SK-MEL-5 (cell line): ENCODE measurements at regions not wholly inside any gene's neighbourhood (a gene's known extent, or its start where the extent isn't known, plus 50 kb on each side); places are given as distances from the start of the nearest gene placed in this dataset.

Experiments used
- DNase-seq: peaks from one replicate; pipeline ENCODE4 v3.0.0-alpha.2; 2016; ENCODE audit warnings: low read depth, low spot score
- in situ Hi-C: cut with HindIII; loops from 2 replicates; pipeline ENCODE4 v1.10.0; 2016; ENCODE audit warnings: low sequenced_read_pairs, high pct_unique_total_duplicates, low pct_unique_long_range_greater_than_20kb

DNA sequence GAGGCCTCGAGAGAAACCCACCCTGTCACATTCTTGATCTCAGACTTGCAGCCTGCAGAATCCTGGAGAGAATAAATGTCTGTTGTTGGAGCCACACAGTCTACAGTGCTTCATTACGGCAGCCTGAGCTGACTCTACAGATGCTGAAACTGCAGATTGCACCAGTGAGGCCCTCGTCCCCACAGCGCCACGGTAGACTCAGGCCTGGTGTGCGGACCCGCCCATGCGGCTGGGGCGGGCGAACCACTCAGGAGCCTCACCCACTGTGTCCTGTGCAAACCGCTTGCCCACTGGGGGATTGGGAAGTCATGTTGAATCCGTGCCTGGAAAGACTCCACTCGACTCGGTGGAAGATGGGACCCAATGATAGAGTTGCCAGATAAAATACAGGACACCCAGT lies 125.2 kb upstream of the COPS8 start:
- in situ Hi-C loops: no loop called here

DNA sequence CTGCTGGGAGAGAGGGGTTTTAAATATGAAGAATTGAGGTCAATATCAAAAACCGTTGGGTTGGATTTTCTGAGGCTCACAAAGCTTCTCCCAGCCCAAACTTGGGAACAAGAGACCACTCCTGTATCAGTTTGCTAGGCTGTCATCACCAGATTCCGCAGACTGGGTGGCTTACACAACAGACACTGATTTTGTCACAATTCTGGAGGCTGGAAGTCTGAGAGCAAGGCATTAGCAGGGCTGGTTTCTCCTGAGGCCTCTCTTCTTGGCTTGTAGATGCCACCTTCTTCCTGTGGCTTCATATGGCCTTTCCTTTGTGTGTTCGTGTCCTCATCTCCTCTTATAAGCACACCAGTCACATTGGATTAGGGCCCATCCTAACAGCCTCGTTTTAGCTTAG lies 122.9 kb upstream of the COPS8 start:
- in situ Hi-C loops: no loop called here
- no peak for DNase-seq

More for the DNA sequence above, 125.2 kb upstream of the COPS8 start:
- no peak for DNase-seq

DNA sequence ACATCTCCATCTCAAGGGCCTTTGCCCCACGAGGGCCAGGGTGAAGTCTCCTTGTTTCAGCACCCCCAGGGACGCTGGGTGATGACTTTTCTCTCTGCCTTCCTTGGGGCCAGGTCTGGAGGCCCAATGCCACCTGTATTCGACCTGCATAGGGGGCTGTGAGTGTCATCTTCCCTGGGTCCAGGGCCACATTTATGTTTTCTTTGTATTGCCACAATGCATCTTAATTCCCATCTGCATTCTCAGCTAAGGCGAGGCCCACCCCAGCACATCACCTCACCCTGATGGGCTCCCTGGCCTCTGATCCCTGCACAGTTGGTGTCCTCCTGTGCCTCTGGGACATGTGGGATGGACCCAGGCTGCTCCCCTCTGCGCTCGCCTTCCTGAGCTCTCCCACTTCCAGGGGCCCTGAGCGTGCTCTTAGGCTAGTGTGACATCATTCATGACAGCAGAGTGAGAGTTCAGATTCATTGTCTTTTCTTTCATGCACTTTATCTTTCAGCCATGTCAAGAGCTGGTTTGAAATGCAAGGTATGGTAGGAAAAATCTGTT lies 122.0 kb upstream of the COPS8 start:
- in situ Hi-C loops: no loop called here
- DNase-seq: no peak

DNA sequence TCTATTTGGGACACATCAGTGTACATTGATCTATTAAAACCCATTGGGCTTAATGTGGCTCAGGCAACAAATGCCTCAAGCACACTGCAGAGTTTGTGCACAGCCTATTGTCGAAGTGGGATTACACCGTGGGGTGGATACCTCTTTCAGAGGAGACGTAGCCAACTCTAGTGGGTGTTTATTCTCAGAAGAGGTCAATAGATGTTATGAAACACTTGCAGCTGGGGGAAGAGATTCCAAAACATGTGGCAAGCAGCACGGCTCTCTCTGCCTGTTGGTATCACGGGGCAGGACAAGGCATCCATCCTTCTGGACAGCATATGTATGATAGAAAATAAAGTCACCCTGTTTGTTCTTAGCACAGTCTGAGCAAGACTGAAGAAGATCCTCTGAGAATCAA lies 121.4 kb upstream of the COPS8 start:
- DNase-seq: no peak

DNA sequence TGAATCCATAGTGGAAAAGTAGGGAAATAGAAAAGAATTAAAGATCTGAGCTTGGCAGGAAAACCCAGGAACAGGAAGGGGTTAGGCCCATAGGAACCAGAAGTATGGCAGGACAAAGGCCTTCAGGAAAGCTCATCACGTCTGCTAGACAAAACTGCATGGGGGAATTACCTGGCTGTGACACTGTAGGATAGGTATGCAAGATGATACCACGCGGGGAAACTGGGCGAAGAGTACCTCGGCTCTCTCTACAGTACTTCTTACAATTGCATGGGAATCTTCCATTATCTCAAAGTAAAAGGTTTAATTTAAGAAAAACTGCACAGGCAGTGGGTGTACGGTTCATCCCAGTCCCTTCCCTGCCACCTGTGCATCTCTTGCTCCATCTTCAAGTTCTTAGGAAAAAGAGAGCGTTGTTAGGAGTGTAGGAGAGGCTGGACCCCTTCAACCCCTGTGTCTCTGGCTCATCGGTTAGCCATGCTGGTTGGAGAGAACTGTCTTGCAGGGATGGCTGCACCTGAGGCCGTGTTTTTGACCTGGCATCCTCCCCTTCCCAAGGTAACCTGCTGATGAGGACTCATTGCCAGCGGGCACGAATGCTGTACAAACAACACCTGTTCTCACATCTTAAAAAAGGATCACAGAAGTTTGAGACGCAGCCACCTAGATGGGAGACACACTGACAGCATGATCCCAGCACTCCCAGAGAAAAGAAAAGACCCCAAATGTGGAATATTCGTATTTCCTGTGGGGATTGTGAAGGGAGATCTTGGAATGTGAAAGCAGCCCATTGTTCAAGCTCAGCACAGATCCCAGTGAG lies 120.5 kb upstream of the COPS8 start:
- in situ Hi-C loops: no loop called here
- DNase-seq: no peak

More for the DNA sequence above, 121.4 kb upstream of the COPS8 start:
- in situ Hi-C loops: no loop called here

DNA sequence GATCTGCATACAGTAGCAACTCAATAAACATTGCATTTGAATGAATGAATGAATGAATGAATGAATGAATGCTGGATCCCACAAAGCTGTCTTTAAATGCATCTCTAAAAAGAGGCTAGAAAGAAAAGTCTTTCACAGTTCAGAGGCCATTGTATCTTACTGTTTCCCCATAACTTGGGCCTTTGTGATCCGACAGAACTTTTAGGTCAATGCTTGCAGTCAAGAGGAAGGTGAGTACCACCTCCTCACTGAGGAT lies 119.9 kb upstream of the COPS8 start:
- DNase-seq: no peak
- in situ Hi-C loops: no loop called here

DNA sequence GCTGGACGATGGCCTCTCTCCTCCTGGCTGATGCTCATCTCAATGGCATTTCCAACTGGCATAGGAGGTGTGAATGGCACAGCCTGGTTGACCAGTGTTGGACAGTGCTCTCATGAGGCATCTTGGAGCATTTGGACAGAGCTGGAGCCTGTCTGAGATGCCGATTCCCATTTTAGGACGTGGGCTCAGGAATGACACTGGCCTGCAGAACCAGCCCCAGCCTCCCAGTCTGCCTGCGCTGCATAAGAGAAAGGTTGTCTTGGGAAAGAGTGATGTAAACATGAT lies 118.2 kb upstream of the COPS8 start:
- DNase-seq: no peak

DNA sequence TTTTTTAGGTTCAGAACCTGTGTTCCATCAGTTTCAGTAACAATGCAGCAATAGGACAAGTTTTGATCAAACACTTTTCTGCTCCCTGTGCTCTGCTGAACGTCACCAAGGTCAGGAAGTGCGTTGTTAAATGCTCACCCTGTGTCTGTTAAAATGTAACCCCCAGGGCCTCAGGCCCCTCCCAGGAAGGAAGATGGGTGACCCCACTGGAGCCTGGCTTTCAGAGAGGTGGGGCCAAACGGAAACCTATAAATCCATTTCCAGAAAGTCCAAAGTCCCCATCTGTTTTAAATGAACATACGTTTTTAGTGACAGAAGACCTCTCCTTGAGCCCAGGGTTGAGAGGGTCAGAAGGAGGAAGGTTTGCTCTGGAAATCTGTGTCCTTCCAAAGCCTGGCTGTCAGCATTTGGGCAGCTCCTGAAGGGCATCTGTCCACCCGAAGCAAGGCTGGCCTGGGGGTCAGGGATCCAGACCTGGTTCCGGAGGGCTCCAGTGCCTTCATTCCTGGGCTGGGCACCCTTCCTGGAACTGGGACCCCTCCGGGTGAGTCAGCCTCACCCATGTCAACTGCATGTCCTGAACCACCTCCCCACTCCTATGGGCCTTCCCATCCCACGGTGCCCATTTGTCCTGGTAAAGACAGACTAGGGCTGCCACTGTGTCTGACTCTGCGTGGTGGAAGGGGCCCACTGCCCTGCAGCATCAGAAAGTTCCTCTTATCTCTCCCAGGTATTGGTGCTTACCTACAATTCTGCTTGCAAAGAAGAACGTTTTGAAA lies 117.4 kb upstream of the COPS8 start:
- no peak for DNase-seq
- in situ Hi-C loops: no loop called here

More for the DNA sequence above, 118.2 kb upstream of the COPS8 start:
- in situ Hi-C loops: no loop called here

DNA sequence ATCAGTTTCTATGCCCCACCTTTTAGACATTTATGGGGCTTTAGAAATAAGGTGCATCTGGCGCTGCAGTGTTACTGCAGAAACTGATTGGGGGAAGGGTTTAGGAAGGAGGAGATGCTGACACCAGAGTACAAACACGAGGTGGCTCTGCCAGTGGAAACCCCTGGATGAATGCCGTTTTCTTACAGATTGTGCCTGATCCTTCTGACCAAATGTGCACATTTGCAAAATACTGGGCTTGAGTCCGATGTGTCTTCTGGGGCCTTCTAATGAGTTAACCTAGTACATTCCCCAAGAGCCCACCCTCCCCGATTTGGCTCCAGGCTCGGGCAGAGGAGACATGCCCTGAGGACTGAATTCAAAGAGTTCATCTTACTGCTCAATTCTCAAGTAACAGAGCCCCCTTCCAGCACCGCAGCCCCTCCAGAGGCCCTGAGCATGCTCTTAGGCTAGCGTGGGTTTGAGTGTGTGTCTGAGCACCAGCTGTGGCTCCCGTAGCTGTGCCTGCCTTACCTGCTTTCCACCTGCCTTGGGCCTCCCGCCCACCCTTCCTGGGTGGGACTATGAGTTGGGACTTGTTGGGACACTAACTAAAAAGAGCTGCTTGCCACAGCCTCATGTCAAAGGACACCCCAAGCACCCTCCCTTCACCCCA lies 116.7 kb upstream of the COPS8 start:
- in situ Hi-C loops: no loop called here
- no peak for DNase-seq

DNA sequence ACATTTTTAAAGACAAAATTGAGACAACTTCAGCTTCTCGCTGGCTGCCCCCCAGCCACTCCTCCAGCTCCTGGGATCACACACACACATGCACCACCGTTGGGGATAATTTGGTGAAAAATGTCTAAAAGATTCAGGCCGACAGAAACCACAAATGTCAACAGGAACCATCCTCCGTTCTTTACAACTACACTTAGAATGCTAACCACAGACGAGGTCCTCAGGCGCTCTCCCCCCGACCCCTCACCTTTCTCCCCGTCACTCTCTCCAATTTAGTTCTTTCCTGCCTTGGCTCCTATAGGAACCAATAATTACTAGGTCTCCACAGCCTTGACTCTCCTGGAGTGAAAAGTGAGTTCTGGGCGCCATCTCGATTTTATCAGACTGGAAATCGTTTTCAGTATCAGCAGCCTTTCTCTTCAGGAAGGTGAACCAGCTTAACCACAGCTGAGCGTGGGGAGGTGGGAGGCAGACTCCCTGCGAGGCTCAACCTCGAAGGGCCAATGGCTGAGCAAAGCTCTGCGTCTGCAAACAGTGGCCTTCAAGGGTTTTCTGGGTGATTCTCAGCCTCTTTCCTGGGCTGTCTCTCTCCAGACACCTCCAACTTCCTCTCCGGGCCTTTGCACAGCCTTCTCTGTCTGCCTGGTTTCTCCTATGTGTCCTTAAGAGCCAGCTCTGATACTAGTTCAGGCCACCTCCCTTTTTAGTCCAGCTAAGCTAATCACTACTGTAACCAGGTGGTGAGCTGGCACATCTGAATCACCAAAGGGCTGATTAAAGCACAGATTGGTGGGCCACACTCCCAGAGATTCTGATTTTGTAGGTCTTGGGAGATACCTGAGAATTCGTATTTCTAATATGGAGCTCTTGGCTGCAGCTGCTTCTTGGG lies 115.7 kb upstream of the COPS8 start:
- no peak for DNase-seq
- in situ Hi-C loops: no loop called here

DNA sequence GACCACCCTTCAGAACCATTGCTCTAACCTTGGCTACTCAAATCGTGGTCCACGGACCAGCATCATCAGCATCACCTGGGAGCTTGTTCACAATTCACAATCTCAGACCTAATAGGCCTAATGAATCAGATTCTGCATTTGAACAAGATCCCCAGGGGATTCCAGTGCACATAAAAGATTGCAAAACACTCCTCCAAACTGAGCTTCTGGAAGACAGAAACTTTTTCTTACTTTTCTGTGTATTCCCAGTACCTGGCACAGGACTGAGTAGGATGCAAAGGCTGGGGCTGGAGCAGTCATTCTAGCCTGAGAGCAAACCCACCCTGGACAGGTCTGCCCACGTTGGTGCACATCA lies 115.1 kb upstream of the COPS8 start:
- in situ Hi-C loops: no loop called here
- DNase-seq: no peak

DNA sequence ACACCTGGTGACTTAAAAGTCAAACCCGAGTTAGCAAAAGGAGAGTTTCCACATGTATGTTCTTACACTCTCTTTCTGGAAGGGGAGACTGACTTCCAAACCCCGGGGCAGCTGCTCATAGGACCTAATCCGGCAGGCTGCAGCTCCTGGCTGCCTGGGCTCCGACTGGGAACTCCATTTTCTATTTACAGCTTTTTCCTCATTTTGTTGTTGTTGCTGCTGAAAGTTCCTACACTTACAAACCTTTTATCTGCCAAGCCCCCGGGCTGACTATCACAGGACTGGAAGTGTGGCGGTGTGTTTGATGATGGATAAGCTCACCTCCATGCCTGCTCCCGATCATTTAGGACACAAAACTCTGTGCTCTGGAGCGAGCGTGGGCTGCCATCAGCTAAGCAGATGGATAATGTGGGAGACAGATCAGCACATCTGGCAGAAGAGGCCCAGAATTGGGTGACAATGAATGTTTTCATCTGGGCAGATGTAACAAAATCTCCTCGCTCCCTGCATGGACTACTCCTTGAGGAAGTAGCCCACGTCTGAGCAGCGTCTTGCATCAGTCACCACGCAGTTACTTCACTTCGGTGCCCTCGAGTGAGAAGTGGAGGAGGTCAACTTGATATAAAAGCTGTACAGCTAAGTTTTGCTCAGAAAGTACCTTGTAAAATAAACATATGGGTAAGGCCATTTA lies 114.4 kb upstream of the COPS8 start:
- DNase-seq: no peak
- in situ Hi-C loops: no loop called here

DNA sequence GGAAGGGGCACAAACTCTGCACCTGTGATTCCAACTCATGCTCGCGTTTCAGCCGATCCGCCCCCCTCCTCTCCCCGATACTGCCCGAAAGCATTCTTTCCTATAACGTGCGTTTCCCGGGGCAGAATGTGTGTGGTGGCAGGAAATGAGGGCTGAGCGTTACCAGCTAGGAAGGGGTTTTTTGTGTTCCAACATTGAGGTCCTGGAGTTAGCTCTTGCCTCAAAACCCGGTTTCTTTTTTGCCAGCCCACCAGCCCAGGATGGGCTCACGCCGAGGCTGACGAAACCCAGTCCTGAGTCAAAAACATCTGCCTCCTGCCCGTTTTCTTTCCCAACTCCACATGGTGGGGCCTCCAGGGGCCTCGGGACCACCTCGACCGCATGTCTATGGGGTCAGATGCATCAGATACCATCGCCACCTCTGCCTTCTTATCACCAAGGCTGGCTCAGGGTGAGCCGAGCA lies 113.7 kb upstream of the COPS8 start:
- no peak for DNase-seq
- in situ Hi-C loops: no loop called here

DNA sequence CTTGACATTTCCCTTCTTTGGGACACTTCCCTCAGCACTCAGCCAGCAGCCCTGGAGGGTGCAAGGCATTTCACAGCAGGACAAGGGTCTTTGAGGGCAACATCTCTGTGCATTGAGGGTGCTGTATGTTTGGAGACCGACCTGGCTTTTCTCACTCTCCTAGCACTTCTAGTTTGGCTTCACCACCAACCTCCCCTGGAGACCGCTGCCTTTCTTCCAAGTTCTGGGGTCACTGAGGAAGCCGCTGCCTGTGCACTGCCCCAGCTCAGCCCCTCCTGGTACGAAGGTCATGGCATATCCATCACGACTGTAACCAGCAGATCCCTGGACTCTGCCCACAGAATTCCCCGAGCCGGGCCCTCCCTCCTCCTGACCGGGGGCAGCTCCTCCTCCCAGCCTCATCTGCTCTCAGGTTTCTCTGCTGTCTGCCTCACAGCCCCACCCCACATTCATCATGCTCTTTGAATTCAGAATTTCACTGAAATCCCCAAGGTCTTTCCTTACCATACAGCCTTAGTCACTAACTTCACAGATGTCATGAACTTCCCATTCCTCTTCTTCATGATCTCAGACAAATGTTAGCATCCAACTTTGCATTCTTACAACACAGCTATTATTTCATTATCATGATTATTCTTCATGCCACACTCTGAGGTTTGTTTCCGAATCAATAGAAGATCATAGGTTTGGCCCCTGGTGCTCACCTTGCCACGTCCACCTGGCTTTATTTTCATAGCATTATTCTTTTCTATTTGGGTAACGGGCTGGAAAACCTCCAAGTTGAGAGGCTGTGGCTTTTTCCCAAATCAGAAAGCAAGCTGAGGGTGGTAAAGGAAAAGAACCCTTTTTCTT lies 113.0 kb upstream of the COPS8 start:
- DNase-seq: no peak
- in situ Hi-C loops: no loop called here

DNA sequence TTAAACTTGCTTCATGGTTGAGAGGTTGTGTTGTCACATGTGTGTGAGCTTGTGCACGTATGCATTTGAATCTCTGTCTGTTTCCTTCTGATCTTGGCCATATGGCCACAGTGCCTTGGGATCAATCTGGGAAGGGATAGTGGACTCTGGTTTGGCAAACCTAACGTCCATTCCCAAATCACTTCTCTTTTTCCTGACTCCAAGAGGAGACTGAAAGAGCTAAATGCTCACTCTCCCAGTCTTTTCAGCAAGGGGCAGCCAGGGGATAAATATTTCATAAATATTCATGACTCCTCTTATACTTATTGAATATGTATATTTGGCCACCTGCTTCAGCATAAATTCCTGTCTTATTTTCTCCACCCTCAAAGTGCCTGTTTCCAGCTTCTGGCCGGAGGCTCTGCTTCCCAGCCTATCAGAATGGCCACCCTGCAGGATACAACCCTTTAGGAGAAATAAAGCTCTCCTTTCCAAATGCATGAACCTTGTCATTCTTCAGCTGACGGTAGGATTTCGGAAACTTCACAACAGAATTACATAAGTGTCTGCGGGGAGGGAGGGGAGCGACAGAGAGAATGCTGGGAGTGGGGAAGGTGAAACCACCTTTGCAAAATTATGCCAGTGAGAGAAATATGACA lies 112.2 kb upstream of the COPS8 start:
- no peak for DNase-seq

DNA sequence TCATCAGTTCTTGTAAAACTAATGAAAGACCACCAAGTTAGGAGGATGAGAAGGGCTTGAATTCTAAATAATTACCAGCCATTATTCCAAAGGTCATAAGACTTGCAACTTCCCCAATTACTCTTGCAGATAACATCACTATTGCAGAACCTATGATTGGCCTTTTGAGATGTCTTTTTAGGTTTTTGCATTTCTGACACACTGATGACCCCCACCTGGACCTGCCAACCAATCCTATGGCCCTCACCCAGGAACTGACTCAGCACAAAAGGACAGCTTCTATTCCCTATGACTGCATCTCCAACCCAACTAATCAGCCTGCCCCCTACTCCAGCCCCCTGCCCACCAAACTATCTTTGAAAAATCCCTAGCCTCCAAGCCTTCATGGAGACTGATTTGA lies 111.5 kb upstream of the COPS8 start:
- DNase-seq: no peak
- in situ Hi-C loops: no loop called here

More for the DNA sequence above, 112.2 kb upstream of the COPS8 start:
- in situ Hi-C loops: no loop called here
